ENCODE measurements at regions not wholly inside any gene's neighbourhood (a gene's known extent, or its start where the extent isn't known, plus 50 kb on each side); places are given as distances from the start of the nearest gene placed in this dataset.

DNA sequence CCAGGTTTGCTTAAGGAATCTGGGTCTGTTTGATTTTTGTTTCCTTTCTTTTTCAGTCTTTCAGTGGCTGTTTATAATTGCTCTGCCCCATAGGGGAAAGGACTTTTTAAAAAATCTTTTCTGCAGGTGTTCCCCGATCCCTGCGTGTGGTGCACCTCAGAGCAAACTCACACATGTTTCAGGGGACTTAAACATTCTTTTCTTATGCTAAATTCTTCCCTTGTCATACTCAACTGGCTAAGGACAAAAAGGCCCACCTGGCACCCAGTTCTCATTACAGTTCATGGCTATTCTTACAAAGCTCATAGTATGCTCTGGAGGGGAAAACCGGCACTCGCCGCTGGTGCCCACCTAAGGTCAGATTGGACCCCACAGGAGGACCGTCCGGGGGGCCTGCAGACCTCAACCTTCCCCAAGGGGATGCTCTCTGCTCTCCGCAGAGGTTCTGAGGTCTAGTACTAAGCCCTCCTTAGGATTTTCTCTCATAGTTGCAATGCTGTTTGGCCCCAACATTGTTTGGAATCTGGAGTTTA lies 220.3 kb downstream of the HGF start:
- 93 to 96% methylated on average over 8 of the region's 8 CpGs for WGBS, 2 donors
- TF ChIP-seq, protein P1, sequence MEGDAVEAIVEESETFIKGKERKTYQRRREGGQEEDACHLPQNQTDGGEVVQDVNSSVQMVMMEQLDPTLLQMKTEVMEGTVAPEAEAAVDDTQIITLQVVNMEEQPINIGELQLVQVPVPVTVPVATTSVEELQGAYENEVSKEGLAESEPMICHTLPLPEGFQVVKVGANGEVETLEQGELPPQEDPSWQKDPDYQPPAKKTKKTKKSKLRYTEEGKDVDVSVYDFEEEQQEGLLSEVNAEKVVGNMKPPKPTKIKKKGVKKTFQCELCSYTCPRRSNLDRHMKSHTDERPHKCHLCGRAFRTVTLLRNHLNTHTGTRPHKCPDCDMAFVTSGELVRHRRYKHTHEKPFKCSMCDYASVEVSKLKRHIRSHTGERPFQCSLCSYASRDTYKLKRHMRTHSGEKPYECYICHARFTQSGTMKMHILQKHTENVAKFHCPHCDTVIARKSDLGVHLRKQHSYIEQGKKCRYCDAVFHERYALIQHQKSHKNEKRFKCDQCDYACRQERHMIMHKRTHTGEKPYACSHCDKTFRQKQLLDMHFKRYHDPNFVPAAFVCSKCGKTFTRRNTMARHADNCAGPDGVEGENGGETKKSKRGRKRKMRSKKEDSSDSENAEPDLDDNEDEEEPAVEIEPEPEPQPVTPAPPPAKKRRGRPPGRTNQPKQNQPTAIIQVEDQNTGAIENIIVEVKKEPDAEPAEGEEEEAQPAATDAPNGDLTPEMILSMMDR (IDR thresholded peaks at IDR 0.05): no peak
- TF ChIP-seq POLR2A (IDR thresholded peaks at IDR 0.05): no peak
- DNase-seq (ENCODE audit: low spot score in 2 of 2): no peak
- H3K4me3 ChIP-seq (ENCODE audit: low read depth, poor library complexity, severe bottlenecking): no peak overlapping the region
- intact Hi-C loops (cut with DNase I; ENCODE audit: low total_unique reads): no loop called here

DNA sequence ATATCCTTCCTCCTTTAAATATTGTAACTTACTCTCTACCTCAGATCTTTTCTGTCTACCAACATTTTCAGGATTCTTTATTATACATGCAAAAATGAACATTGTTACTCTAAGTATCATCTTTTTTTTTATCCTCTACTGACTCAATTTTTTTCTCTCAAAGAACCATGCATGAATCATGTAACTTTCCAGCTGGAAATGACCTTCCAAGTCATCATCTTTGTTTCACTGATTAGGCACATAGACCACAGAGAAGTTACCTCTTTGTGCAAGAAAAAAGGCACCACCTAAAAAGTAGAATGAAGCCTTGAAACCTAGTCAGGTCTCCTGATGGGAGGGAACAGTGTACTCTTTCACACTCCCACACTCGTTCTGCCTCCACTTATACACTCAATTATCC lies 234.9 kb downstream of the HGF start:
- H3K4me3 ChIP-seq (ENCODE audit: low read depth, poor library complexity, severe bottlenecking): no peak overlapping the region
- no peak for DNase-seq (ENCODE audit: low spot score in 2 of 2)
- intact Hi-C loops (cut with DNase I; ENCODE audit: low total_unique reads): no loop called here
- no peak for TF ChIP-seq POLR2A (IDR thresholded peaks at IDR 0.05)
- TF ChIP-seq, protein P1 (IDR thresholded peaks at IDR 0.05): no peak
- 81 to 83% methylated on average over 1 of the region's 1 CpG for WGBS, 2 donors

DNA sequence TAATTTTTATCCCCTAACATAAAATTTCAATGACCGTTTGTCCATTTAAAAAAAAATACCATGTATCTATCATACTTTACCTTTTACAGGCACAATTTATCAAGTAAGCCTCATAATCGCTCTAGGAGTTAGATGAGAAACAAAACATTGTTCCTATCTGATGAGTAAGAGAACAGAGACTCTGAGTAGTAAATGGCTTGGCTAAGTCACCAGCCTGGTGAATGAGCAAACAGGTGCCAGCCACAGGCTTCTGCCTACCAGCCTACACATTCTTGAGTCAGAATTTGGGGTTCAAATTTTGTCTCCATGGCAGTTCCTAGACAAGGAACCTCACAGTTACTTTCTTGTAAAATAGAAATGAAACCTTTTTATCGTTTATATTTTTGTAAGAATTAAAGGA lies 235.4 kb downstream of the HGF start:
- TF ChIP-seq, protein P1 (IDR thresholded peaks at IDR 0.05): no peak
- TF ChIP-seq POLR2A (IDR thresholded peaks at IDR 0.05): no peak
- intact Hi-C loops (cut with DNase I; ENCODE audit: low total_unique reads): no loop called here
- no peak for DNase-seq (ENCODE audit: low spot score in 2 of 2)
- whole genome bisulfite sequencing, 2 donors: 90 to 93% methylated on average over 3 of the region's 3 CpGs
- no peak overlapping the region for H3K4me3 ChIP-seq (ENCODE audit: low read depth, poor library complexity, severe bottlenecking)

DNA sequence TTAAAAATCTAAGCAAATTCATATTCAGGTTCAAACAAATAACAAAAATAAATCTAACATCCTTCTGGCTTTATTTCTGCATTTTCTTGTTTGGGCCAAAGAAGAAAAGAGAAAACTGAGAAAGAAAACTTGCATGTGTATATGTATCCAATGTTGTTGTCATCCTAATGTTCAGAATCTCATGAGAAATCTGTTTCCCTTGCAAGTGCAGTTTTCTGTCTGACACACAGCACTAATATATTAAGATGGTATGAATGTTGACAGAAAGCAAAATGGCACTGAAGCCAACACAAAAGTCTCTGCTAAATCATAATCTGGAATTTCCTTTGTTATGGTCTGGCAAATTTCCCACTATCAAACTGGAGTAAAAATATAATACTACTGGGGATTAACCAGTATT lies 235.9 kb downstream of the HGF start:
- H3K4me3 ChIP-seq (ENCODE audit: low read depth, poor library complexity, severe bottlenecking): no peak overlapping the region
- TF ChIP-seq, protein P1 (IDR thresholded peaks at IDR 0.05): no peak
- TF ChIP-seq POLR2A (IDR thresholded peaks at IDR 0.05): no peak
- no peak for DNase-seq (ENCODE audit: low spot score in 2 of 2)
- intact Hi-C loops (cut with DNase I; ENCODE audit: low total_unique reads): no loop called here

DNA sequence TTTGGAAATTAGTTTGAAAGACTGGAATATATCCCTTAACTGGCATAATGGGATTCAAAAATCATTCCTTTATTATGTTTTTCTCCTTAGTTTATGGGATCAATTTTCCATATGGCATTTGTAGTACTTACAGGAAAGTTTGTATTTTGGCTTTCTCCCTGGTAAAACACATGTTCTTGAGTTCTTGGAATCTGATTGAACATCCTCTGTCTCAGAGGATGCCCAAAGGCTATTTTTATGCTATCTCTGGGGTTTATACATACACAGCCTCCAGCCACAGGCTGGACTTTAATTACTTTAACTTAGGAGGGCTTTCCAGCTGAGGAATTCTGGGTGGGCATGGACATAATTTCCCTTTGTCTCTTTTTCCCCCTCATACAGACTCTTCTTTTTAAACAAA lies 236.4 kb downstream of the HGF start:
- DNase-seq (ENCODE audit: low spot score in 2 of 2): no peak
- no peak overlapping the region for H3K4me3 ChIP-seq (ENCODE audit: low read depth, poor library complexity, severe bottlenecking)
- TF ChIP-seq, protein P1 (IDR thresholded peaks at IDR 0.05): no peak
- TF ChIP-seq POLR2A (IDR thresholded peaks at IDR 0.05): no peak
- intact Hi-C loops (cut with DNase I; ENCODE audit: low total_unique reads): no loop called here

DNA sequence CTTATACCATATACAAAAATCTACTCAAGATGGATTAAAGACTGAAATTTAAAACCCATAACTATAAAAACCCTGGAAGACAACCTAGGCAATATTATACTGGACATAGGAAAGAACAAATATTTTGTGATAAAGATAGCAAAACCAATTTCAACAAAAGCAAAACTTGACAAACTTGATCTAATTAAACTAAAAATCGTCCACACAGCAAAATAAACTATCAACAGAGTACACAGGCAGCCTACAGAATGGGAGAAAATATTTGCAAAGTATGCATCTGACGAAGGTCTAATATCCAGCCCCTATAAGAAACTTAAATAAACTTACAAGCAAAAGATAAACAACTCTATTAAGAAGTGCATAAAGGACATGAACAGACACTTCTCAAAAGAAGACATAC lies 240.1 kb downstream of the HGF start:
- WGBS, 2 donors: 65 to 66% methylated on average over 2 of the region's 2 CpGs
- H3K4me3 ChIP-seq (ENCODE audit: low read depth, poor library complexity, severe bottlenecking): no peak overlapping the region
- no peak for DNase-seq (ENCODE audit: low spot score in 2 of 2)
- intact Hi-C loops (cut with DNase I; ENCODE audit: low total_unique reads): no loop called here
- TF ChIP-seq, protein P1 (IDR thresholded peaks at IDR 0.05): no peak
- TF ChIP-seq POLR2A (IDR thresholded peaks at IDR 0.05): no peak
